KMS-11 (cell line): ENCODE measurements at regions not wholly inside any gene's neighbourhood (a gene's known extent, or its start where the extent isn't known, plus 50 kb on each side); places are given as distances from the start of the nearest gene placed in this dataset.

ENCODE experiments used
- H2AFZ ChIP-seq: fragments of 200-600 bp; sonication (generic); 2 replicates; pipeline ENCODE4 v1.6.1; 2016; ENCODE audit warnings: antibody characterized with exemption, mixed run types, low read depth
- H3K27ac ChIP-seq: fragments of 200-600 bp; sonication (generic); 2 replicates; pipeline ENCODE4 v1.6.1; 2016; ENCODE audit warnings: mild to moderate bottlenecking, mixed run types
- H3K27me3 ChIP-seq: fragments of 200-600 bp; sonication (generic); 2 replicates; pipeline ENCODE4 v1.6.1; 2017; ENCODE audit warnings: mild to moderate bottlenecking, low read depth, mixed run types, moderate library complexity; ENCODE audit not compliant: insufficient read depth
- H3K36me3 ChIP-seq: fragments of 200-600 bp; sonication (generic); 2 replicates; pipeline ENCODE4 v1.6.1; 2017; ENCODE audit warnings: mild to moderate bottlenecking, mixed run types; ENCODE audit not compliant: insufficient read depth
- H3K4me1 ChIP-seq: fragments of 200-600 bp; sonication (generic); 2 replicates; pipeline ENCODE4 v1.6.1; 2016; ENCODE audit warnings: mild to moderate bottlenecking, low read depth, mixed run types; ENCODE audit not compliant: poor library complexity, severe bottlenecking
- H3K4me2 ChIP-seq: fragments of 200-600 bp; sonication (generic); 2 replicates; pipeline ENCODE4 v1.7.0; 2016; ENCODE audit warnings: mild to moderate bottlenecking, mixed run types
- H3K4me3 ChIP-seq: fragments of 200-600 bp; sonication (generic); IDR thresholded peaks from 2 replicates; pipeline ENCODE4 v1.6.1; 2017; ENCODE audit warnings: low read depth, low read length, mixed read lengths; ENCODE audit not compliant: insufficient read depth
- H3K79me2 ChIP-seq: fragments of 200-600 bp; sonication (generic); 2 replicates; pipeline ENCODE4 v1.6.1; 2016; ENCODE audit warnings: low read depth, mixed run types; ENCODE audit not compliant: insufficient read depth
- H3K9ac ChIP-seq: fragments of 200-600 bp; sonication (generic); 2 replicates; pipeline ENCODE4 v1.6.1; 2016; ENCODE audit warnings: mild to moderate bottlenecking, mixed run types
- H4K20me1 ChIP-seq: fragments of 200-600 bp; sonication (generic); 2 replicates; pipeline ENCODE4 v1.6.1; 2016; ENCODE audit warnings: mild to moderate bottlenecking, mixed run types; ENCODE audit not compliant: insufficient read depth
- TF ChIP-seq, protein P1 (sequence below): fragments of 200-600 bp; sonication (generic); conservative IDR thresholded peaks from 2 replicates; pipeline ENCODE4 v1.6.1; 2017; ENCODE audit warnings: low read depth, mild to moderate bottlenecking, antibody characterized with exemption, low read length, moderate library complexity, mixed read lengths

DNA sequence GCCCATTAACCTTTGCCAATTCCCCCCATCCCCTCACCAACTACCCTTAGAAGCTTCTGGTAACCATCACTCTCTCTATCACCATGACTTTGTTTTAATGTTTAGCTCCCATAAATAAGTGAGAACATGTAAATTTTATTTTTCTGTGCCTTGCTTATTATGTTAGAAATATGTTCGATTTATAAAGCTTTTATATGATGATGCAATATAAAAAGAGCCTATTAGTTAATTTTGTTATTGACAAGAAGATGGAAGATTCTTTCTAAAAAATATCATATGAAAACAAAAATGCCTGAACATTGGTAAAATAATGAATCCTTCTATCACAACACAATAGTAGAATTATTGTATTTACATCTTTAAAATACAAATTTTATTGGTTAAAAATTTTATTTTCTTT lies 836.1 kb upstream of the TMPRSS15 start:
- Histone ChIP-seq H4K20me1 (no peaks in the 10 kb centered on the region), H3K27ac (no peak overlapping the region), H3K36me3 (no peaks in the 10 kb centered on the region), H3K4me1 (no peaks in the 10 kb centered on the region), H3K4me2 (no peak overlapping the region), H3K79me2 (no peaks in the 10 kb centered on the region), H3K27me3 (no peaks in the 10 kb centered on the region), H3K9ac (no peak overlapping the region), H3K4me3 (no peak overlapping the region), H2AFZ (no peak overlapping the region)
- TF ChIP-seq, protein P1, sequence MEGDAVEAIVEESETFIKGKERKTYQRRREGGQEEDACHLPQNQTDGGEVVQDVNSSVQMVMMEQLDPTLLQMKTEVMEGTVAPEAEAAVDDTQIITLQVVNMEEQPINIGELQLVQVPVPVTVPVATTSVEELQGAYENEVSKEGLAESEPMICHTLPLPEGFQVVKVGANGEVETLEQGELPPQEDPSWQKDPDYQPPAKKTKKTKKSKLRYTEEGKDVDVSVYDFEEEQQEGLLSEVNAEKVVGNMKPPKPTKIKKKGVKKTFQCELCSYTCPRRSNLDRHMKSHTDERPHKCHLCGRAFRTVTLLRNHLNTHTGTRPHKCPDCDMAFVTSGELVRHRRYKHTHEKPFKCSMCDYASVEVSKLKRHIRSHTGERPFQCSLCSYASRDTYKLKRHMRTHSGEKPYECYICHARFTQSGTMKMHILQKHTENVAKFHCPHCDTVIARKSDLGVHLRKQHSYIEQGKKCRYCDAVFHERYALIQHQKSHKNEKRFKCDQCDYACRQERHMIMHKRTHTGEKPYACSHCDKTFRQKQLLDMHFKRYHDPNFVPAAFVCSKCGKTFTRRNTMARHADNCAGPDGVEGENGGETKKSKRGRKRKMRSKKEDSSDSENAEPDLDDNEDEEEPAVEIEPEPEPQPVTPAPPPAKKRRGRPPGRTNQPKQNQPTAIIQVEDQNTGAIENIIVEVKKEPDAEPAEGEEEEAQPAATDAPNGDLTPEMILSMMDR, result no peak

DNA sequence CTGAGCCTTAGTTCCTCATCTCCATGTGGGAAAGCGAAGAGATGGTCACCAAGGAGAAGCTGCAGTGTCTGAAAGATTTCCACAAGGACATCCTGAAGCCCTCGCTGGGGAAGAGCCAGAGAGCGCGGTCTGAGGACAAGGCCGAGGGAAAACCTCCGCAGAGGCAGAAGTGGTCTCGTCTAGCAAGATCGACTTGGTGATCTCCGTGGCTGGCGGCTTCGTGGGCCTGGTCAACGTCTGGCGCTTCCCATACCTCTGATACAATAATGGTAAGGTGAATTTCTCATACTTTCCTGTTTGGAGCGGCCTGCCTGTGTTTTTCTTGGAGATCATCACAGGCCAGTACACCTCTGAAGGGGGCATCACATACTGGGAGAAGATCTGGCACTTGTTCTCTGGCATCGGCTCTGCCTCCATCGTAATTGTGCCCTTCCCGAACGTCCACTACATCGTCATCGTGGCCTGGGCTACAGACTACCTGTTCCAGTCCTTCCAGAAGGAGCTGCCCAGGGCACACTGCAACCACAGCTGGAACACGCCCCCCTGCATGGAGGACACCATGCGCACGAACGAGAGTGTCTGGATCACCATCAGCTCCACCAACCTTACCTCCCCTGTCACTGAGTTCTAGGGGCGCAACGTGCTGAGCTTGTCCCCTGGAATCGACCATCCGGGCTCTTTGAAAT lies 841.1 kb upstream of the TMPRSS15 start:
- Histone ChIP-seq H3K36me3 (no peaks in the 10 kb centered on the region), H2AFZ (no peak overlapping the region), H3K27me3 (no peaks in the 10 kb centered on the region), H3K4me3 (no peak overlapping the region), H3K4me2 (no peak overlapping the region), H4K20me1 (no peaks in the 10 kb centered on the region), H3K9ac (no peak overlapping the region), H3K27ac (no peak overlapping the region), H3K4me1 (no peaks in the 10 kb centered on the region), H3K79me2 (no peaks in the 10 kb centered on the region)
- TF ChIP-seq, protein P1, result no peak

DNA sequence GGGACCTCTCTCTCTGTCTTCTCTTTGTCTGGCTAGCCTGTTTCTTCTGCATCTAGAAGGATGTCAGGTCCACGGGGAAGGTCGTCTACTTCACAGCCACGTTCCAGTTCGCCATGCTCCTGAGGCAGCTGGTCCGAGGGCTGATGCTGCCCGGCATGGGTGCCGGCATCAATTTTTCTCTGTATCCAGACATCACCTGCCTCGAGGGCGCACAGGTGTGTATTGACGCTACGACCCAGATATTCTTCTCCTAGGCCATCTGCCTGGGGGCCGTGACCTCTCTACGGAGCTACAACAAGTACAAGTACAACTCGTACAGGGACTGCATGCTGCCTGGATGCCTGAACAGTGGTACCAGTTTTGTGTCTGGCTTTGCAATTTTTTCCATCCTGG lies 841.6 kb upstream of the TMPRSS15 start:
- H3K36me3 ChIP-seq, result no peaks in the 10 kb centered on the region
- H3K27me3 ChIP-seq, result no peaks in the 10 kb centered on the region
- H2AFZ ChIP-seq, result no peak overlapping the region
- no peaks in the 10 kb centered on the region for H3K4me1 ChIP-seq
- no peak overlapping the region for H3K4me2 ChIP-seq
- no peaks in the 10 kb centered on the region for H4K20me1 ChIP-seq
- H3K27ac ChIP-seq, result no peak overlapping the region
- no peak overlapping the region for H3K4me3 ChIP-seq
- TF ChIP-seq, protein P1, result no peak
- no peak overlapping the region for H3K9ac ChIP-seq
- no peaks in the 10 kb centered on the region for H3K79me2 ChIP-seq

DNA sequence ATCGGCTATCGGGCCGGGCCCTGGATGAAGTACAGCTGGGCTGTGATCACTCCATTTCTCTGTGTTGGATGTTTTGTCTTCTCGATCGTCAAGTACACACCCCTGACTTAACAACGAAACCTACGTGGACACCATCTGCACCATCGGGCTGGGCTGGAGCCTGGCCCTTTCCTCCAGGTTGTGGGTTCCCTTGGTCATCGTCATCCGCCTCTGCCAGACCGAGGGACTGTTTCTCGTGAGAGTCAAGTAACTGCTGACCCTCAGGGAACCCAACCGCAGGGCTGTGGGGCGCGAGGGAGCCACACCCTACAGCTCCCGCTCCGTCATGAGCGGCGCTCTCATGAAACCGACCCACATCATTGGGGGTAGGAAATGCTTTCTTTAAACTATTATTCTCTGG lies 842.4 kb upstream of the TMPRSS15 start:
- H4K20me1 ChIP-seq, result no peaks in the 10 kb centered on the region
- H3K4me1 ChIP-seq, result no peaks in the 10 kb centered on the region
- no peaks in the 10 kb centered on the region for H3K36me3 ChIP-seq
- H3K9ac ChIP-seq, result no peak overlapping the region
- TF ChIP-seq, protein P1, result no peak
- H3K79me2 ChIP-seq, result no peaks in the 10 kb centered on the region
- no peaks in the 10 kb centered on the region for H3K27me3 ChIP-seq
- H2AFZ ChIP-seq, result no peak overlapping the region
- H3K4me2 ChIP-seq, result no peak overlapping the region
- no peak overlapping the region for H3K4me3 ChIP-seq
- no peak overlapping the region for H3K27ac ChIP-seq
